ENCODE measurements at regions not wholly inside any gene's neighbourhood (a gene's known extent, or its start where the extent isn't known, plus 50 kb on each side); places are given as distances from the start of the nearest gene placed in this dataset.

DNA sequence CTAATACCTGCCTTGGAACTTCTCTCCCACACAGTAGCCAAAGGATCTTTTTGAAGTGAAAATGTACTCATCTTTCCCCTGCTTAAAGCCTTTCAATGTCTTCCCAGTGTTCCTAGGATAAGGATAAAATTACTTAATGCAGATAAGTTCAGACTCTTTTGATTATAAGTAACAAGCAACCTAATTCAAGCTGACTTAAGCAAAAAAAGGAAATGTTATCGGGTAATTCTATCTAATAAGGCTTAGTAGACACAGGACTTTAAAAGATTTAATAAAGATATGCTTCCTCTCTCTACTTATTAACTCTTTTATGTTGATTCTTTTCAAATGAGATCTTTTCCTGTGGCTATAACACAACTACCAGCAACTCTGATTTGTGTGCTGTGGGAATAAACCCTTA lies 284.2 kb downstream of the OXSM start:
- POLR2A ChIA-PET = no interaction called here
- DNase-seq (ENCODE audit: low read depth, low spot score) (no peak), FAIRE-seq (no peak)
- Histone ChIP-seq H3K9ac (replicated peaks; ENCODE audit: extremely low read depth, insufficient read depth, low read length) (no peak overlapping the region), H2AFZ (ENCODE audit: low read depth, low read length) (no peak overlapping the region), H4K20me1 (replicated peaks; ENCODE audit: control insufficient read depth, extremely low read depth, insufficient read depth, low read length) (no peaks in the 10 kb centered on the region), H3K36me3 (ENCODE audit: control insufficient read depth in 2 of 2, extremely low read depth in 1 of 2, insufficient read depth in 2 of 2, low read length in 2 of 2) (no peaks in the 10 kb centered on the region), H3K27me3 (ENCODE audit: control insufficient read depth in 2 of 2, insufficient read depth in 2 of 2, low read length in 2 of 2) (no peaks in the 10 kb centered on the region), H3K9me3 (replicated peaks; ENCODE audit: control insufficient read depth, insufficient read depth, low read length) (no peaks in the 10 kb centered on the region), H3K9me1 (replicated peaks; ENCODE audit: control insufficient read depth, extremely low read depth, insufficient read depth, low read length) (no peaks in the 10 kb centered on the region), H3K4me1 (ENCODE audit: control insufficient read depth, extremely low read depth, insufficient read depth, low read length) (no peaks in the 10 kb centered on the region), H3K4me3 (replicated peaks in 1 of 3; ENCODE audit: insufficient read depth in 1 of 3, low read depth in 1 of 3, low read length in 3 of 3) (no peak overlapping the region), H3K79me2 (ENCODE audit: control insufficient read depth, insufficient read depth, low read length) (no peaks in the 10 kb centered on the region), H3K27ac (ENCODE audit: insufficient read depth, low read depth, low read length) (no peak overlapping the region), H3K4me2 (ENCODE audit: insufficient read depth, low read length) (no peak overlapping the region)
- TF ChIP-seq MAX (IDR thresholded peaks at IDR 0.05; ENCODE audit: insufficient read depth, insufficient read length) (no peak), FOS (IDR thresholded peaks at IDR 0.05; ENCODE audit: borderline replicate concordance, insufficient read depth, low read length) (no peak), JUN (IDR thresholded peaks at IDR 0.05; ENCODE audit: borderline replicate concordance, insufficient read depth, insufficient read length, low read depth) (no peak), CTCF (IDR thresholded peaks at IDR 0.05; ENCODE audit: extremely low read depth in 1 of 2, insufficient read depth in 1 of 2, low read depth in 1 of 2, low read length in 2 of 2) (no peak), GATA2 (IDR thresholded peaks at IDR 0.05; ENCODE audit: insufficient read depth, insufficient read length, low read depth, low read length) (no peak), MYC (IDR thresholded peaks at IDR 0.05; ENCODE audit: low read depth, low read length) (no peak), POLR2AphosphoS5 (IDR thresholded peaks at IDR 0.05; ENCODE audit: insufficient read depth, low read depth, low read length) (no peak), EZH2 (IDR thresholded peaks at IDR 0.05; ENCODE audit: borderline replicate concordance, low read depth, low read length, severe bottlenecking) (no peak), POLR2A (IDR thresholded peaks at IDR 0.05; ENCODE audit: low read depth, low read length) (no peak)
- CTCF ChIA-PET = no interaction called here
- dilution Hi-C loops (cut with MboI; ENCODE audit: extremely low pct_ligation_motif_present, low sequenced_read_pairs) = no loop called here
- intact Hi-C loops (cut with micrococcal nuclease) = no loop called here
- no TSS peak for BruUV-seq (replicated peaks)

All from endothelial cell of umbilical vein (primary cell).